ENCODE measurements at regions not wholly inside any gene's neighbourhood (a gene's known extent, or its start where the extent isn't known, plus 50 kb on each side); places are given as distances from the start of the nearest gene placed in this dataset.

- Histone ChIP-seq H3K9ac (no peak overlapping the region), H3K4me1 (ENCODE audit: control insufficient read depth in 1 of 2, insufficient read depth in 2 of 2, low read depth in 1 of 2, low read length in 1 of 2) (peaks cover 0 to 12% of the 10 kb centered on the region in 2 experiments; a peak in 2 of 4 replicates), H3K9me3 (no peaks in the 10 kb centered on the region), H3K27me3 (ENCODE audit: insufficient read depth) (no peaks in the 10 kb centered on the region), H3K4me3 (ENCODE audit: low read depth in 2 of 2, low read length in 1 of 2) (peak overlapping the region in 1 of 2 experiments; percentile 35; a peak in 1 of 4 replicates), H3F3A (replicated peaks; ENCODE audit: insufficient read depth) (no peaks in the 10 kb centered on the region), H4K20me1 (ENCODE audit: insufficient read depth) (no peaks in the 10 kb centered on the region), H3K36me3 (replicated peaks in 1 of 2; ENCODE audit: control insufficient read depth in 1 of 2, insufficient read depth in 2 of 2, low read length in 1 of 2) (no peaks in the 10 kb centered on the region), H2AFZ (ENCODE audit: low read depth) (no peak overlapping the region), H3K27ac (ENCODE audit: low read depth in 2 of 2, low read length in 1 of 2) (no peak overlapping the region; a peak in 1 of 4 replicates), H3K4me2 (no peak overlapping the region), H3K9me2 (0 out of 2 replicates have a peak, but pooled peaks cover 4% of the 10 kb centered on the region), H3K79me2 (ENCODE audit: insufficient read depth) (no peaks in the 10 kb centered on the region)
- ChIA-PET POLR2A (interaction anchor here (0.8 to 1.1 kb wide), 3 partner anchors 49 to 357 kb away, joined by 3 to 4 read pairs (median 4); no protein-coding TSS in a partner anchor), CTCF (interaction anchor here (0.7 to 1.9 kb wide), 16 partner anchors 9 to 594 kb away, joined by 3 to 8 read pairs (median 4); no protein-coding TSS in a partner anchor)
- DNase-seq: peak; percentile 76
- TF ChIP-seq RAD21 (IDR thresholded peaks at IDR 0.05; ENCODE audit: low read length) (peak; percentile 57), GATA2 (CRISPR knock-in tag; IDR thresholded peaks at IDR 0.05) (no peak), GABPA (IDR thresholded peaks at IDR 0.05; ENCODE audit: low read depth) (no peak), NRF1 (IDR thresholded peaks at IDR 0.05; ENCODE audit: low read depth, low read length) (no peak), EZH2phosphoT487 (IDR thresholded peaks at IDR 0.05; ENCODE audit: borderline replicate concordance, low read depth) (no peak), FOXJ3 (CRISPR knock-in tag; IDR thresholded peaks at IDR 0.05) (no peak), YY1 (IDR thresholded peaks at IDR 0.05; ENCODE audit: low read depth) (no peak), RXRA (IDR thresholded peaks at IDR 0.05; ENCODE audit: borderline replicate concordance, low read depth) (no peak), NFIC (IDR thresholded peaks at IDR 0.05; ENCODE audit: borderline replicate concordance) (no peak), SMC3 (IDR thresholded peaks at IDR 0.05; ENCODE audit: low read depth, low read length) (peak; percentile 34; the same call in 1 of the 2 replicates), RCOR1 (IDR thresholded peaks at IDR 0.05; ENCODE audit: low read length) (no peak), CHD2 (IDR thresholded peaks at IDR 0.05; ENCODE audit: low read length, partially characterized antibody) (no peak)
- 7% methylated on average over 21 of the region's 25 CpGs for WGBS (ENCODE audit: low lambda C conversion rate)
These were observed 240.6 kb downstream of the SOX11 start for GRCh38 chr2:5932556-5933469.

- no peaks in the 10 kb centered on the region for H4K20me1 ChIP-seq (ENCODE audit: insufficient read depth)
- no peak overlapping the region for H3K4me3 ChIP-seq (ENCODE audit: low read depth in 2 of 2, low read length in 1 of 2)
- no peak overlapping the region for H3K9ac ChIP-seq
- 42% methylated on average over 4 of the region's 4 CpGs for WGBS (ENCODE audit: low lambda C conversion rate)
- no peaks in the 10 kb centered on the region for H3K9me3 ChIP-seq
- H3K4me1 ChIP-seq (ENCODE audit: control insufficient read depth in 1 of 2, insufficient read depth in 2 of 2, low read depth in 1 of 2, low read length in 1 of 2): peaks cover 0 to 12% of the 10 kb centered on the region in 2 experiments; a peak in 2 of 4 replicates
- no peak overlapping the region for H3K27ac ChIP-seq (ENCODE audit: low read depth in 2 of 2, low read length in 1 of 2)
- DNase-seq: no peak
- H3K27me3 ChIP-seq (ENCODE audit: insufficient read depth): no peaks in the 10 kb centered on the region
- no peak overlapping the region for H3K4me2 ChIP-seq
- no peak overlapping the region for H2AFZ ChIP-seq (ENCODE audit: low read depth)
- no peaks in the 10 kb centered on the region for H3K36me3 ChIP-seq (replicated peaks in 1 of 2; ENCODE audit: control insufficient read depth in 1 of 2, insufficient read depth in 2 of 2, low read length in 1 of 2)
- TF ChIP-seq ELF1 (IDR thresholded peaks at IDR 0.05): no peak
- TF ChIP-seq PBX3 (IDR thresholded peaks at IDR 0.05): no peak
- TF ChIP-seq FOXJ3 (CRISPR knock-in tag; IDR thresholded peaks at IDR 0.05): no peak
- ChIA-PET POLR2A (no interaction called here), CTCF (interaction anchor here (0.6 to 1.8 kb wide), 8 partner anchors 9 to 185 kb away, joined by 3 to 8 read pairs (median 4); no protein-coding TSS in a partner anchor)
- H3K79me2 ChIP-seq (ENCODE audit: insufficient read depth): no peaks in the 10 kb centered on the region
- H3F3A ChIP-seq (replicated peaks; ENCODE audit: insufficient read depth): no peaks in the 10 kb centered on the region
- 0 out of 2 replicates have a peak, but pooled peaks cover 4% of the 10 kb centered on the region for H3K9me2 ChIP-seq
These were observed 241.5 kb downstream of the SOX11 start for GRCh38 chr2:5933669-5934068.

All from SK-N-SH (cell line).